ENCODE measurements at regions not wholly inside any gene's neighbourhood (a gene's known extent, or its start where the extent isn't known, plus 50 kb on each side); places are given as distances from the start of the nearest gene placed in this dataset.
"Not testable (repeated sequence)": the region's sequence is repeated elsewhere in the genome, so short reads cannot be mapped to it uniquely, and the experiment has no call there.

DNA sequence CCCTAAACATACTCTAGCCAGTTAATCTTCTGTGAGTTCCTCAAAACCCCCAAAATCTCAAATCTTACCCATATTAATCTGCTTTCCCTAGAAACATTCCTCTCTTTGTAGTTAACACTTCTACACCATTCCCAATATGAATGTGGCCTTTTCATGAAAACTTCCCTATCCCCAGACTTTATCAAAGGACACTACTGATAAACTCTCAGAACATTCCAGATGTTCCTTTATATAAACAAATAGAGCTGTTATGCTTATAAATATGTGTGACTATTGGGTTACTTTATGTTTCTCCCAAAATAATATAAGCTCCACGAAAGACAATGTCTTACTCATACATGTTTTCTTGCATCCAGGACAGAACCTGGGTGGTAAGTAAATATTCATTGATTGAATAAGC is 205.4 kb upstream of the NFIA start:
- no peak for DNase-seq (ENCODE audit: low spot score in 2 of 2)
- TF ChIP-seq, protein P1, sequence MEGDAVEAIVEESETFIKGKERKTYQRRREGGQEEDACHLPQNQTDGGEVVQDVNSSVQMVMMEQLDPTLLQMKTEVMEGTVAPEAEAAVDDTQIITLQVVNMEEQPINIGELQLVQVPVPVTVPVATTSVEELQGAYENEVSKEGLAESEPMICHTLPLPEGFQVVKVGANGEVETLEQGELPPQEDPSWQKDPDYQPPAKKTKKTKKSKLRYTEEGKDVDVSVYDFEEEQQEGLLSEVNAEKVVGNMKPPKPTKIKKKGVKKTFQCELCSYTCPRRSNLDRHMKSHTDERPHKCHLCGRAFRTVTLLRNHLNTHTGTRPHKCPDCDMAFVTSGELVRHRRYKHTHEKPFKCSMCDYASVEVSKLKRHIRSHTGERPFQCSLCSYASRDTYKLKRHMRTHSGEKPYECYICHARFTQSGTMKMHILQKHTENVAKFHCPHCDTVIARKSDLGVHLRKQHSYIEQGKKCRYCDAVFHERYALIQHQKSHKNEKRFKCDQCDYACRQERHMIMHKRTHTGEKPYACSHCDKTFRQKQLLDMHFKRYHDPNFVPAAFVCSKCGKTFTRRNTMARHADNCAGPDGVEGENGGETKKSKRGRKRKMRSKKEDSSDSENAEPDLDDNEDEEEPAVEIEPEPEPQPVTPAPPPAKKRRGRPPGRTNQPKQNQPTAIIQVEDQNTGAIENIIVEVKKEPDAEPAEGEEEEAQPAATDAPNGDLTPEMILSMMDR (IDR thresholded peaks at IDR 0.05) = no peak
- no peak overlapping the region for H3K27ac ChIP-seq
- no peaks in the 10 kb centered on the region for H3K36me3 ChIP-seq
- intact Hi-C loops (cut with DNase I) = no loop called here
- no peaks in the 10 kb centered on the region for H3K9me3 ChIP-seq
- H3K4me3 ChIP-seq = no peak overlapping the region
- H3K4me1 ChIP-seq = no peaks in the 10 kb centered on the region
- no peaks in the 10 kb centered on the region for H3K27me3 ChIP-seq

DNA sequence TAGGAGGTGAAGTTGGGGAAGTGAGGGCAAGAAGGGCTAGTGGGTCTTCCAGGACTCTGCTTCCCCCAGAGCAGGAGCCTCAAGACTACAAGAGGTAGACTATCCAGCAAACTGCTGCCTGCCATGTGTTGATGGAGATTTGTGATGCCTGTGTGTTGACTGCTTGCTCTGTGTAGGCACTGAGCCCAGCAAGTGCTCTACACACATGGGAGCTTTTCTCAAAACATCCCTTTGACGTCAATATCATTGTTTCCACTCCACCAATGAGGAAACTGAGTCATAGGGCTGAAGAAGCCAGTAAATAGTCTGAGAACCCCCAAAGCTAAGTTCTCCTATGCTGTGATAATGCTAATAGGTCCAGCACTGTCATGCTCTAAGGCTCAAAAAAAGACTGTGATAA is 207.2 kb upstream of the NFIA start:
- Histone ChIP-seq H3K4me1 (no peaks in the 10 kb centered on the region), H3K4me3 (no peak overlapping the region), H3K9me3 (no peaks in the 10 kb centered on the region), H3K27me3 (no peaks in the 10 kb centered on the region), H3K36me3 (no peaks in the 10 kb centered on the region), H3K27ac (no peak overlapping the region)
- TF ChIP-seq, protein P1 (IDR thresholded peaks at IDR 0.05) = no peak
- DNase-seq (ENCODE audit: low spot score in 2 of 2) = no peak
- intact Hi-C loops (cut with DNase I) = no loop called here

DNA sequence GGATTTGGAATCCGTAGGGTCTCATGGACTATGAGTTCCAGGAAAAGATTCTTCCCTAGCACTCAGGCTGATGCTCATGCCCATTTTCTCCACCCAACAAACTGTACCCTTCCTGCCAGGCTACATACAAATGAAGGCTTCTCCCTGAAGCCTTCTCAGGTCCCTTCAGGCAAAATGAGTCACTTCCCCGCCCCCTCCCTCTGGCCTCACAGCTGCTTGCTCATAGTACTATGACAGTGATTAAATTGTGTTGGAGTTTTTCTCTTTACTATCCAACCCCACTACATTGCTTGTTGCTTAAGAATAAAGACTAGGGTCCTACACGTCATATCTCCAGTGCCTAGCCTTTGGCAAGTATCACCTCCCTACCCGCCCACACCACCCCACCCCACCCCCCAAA is 207.6 kb upstream of the NFIA start:
- intact Hi-C loops (cut with DNase I) = no loop called here
- DNase-seq (ENCODE audit: low spot score in 2 of 2) = no peak
- TF ChIP-seq, protein P1 (IDR thresholded peaks at IDR 0.05) = no peak
- Histone ChIP-seq H3K36me3 (no peaks in the 10 kb centered on the region), H3K4me3 (no peak overlapping the region), H3K27me3 (no peaks in the 10 kb centered on the region), H3K9me3 (no peaks in the 10 kb centered on the region), H3K27ac (no peak overlapping the region), H3K4me1 (no peaks in the 10 kb centered on the region)

DNA sequence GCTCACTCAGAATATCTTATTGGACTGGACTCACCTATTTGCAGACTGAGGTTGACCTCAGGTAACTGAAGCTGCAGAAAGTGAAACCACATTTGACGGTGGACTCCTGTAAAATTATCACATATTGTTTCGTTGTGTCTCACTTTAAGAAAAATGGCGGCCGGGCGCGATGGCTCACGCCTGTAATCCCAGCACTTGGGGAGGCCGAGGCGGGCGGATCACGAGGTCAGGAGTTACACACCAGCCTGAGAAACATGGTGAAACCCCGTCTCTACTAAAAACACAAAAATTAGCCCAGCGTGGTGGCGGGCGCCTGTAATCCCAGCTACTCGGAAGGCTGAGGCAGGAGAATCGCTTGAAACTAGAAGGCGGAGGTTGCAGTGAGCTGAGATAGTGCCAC is 209.0 kb upstream of the NFIA start:
- H3K9me3 ChIP-seq; H3K36me3 ChIP-seq; H3K4me1 ChIP-seq; intact Hi-C loops (cut with DNase I); H3K27me3 ChIP-seq; DNase-seq (ENCODE audit: low spot score in 2 of 2); H3K27ac ChIP-seq; H3K4me3 ChIP-seq: not testable (repeated sequence)

DNA sequence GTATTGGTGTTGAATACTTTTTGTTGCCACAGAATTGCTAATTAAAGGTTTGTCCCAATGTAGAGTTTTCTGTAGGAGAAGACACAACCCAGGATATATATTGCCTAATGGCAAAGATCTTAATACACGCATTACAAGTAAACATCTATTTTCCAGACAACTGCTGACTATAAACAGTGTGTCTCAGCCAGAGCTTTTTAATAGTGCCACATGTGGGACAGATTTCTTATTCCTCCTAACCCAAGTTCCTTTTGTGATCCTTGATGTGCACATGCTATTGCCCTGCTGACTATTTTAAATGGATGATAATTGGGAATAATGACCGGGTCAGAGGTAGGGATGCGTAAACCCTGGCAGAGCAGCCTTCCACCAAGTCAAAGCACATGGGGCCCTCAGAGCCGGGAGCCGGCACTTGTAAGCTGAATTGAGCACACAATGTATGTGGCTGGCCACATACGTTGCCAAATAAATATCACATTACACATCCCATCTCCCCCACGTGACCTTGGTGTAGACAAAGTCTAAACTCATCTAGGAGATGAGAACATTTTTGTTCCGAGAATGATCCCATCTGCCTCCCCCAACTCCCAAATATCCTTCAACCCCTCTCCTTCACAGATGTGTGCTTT is 209.8 kb upstream of the NFIA start:
- Histone ChIP-seq H3K27me3 (no peaks in the 10 kb centered on the region), H3K27ac (no peak overlapping the region), H3K36me3 (no peaks in the 10 kb centered on the region), H3K4me1 (no peaks in the 10 kb centered on the region), H3K4me3 (no peak overlapping the region), H3K9me3 (no peaks in the 10 kb centered on the region)
- no peak for DNase-seq (ENCODE audit: low spot score in 2 of 2)
- TF ChIP-seq, protein P1 (IDR thresholded peaks at IDR 0.05) = no peak
- intact Hi-C loops (cut with DNase I) = no loop called here

DNA sequence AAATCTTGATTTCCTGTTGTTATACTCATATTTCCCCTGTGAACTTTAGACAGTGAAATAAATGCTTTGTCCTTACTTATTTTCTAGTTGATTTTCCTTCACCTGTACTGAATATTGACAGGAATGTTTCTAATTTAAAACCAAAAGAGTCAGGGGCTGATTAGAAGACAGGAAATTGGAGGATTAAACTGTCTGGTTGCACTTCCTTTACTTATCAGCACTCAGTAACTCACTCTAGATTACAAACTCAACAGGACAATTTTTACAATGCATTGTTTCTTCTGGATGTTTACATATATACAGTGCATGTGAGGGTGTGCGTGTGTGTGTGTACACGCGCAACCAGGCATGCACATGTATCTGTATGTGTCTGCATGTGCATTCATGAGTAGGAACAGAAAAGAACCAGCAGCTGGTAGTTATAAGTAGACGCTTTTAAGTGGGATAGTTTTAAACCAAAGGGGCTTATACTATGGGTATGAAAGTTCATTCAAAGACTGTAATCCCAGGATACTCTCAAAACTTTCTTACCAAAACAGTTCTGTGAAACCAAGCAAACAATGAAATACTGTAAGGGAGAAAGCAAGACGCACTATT is 212.0 kb upstream of the NFIA start:
- Histone ChIP-seq H3K36me3 (no peaks in the 10 kb centered on the region), H3K27me3 (no peaks in the 10 kb centered on the region), H3K4me1 (no peaks in the 10 kb centered on the region), H3K4me3 (no peak overlapping the region), H3K27ac (no peak overlapping the region), H3K9me3 (no peaks in the 10 kb centered on the region)
- DNase-seq (ENCODE audit: low spot score in 2 of 2) = no peak
- TF ChIP-seq, protein P1 (IDR thresholded peaks at IDR 0.05) = no peak
- intact Hi-C loops (cut with DNase I) = no loop called here
